ENCODE measurements at regions not wholly inside any gene's neighbourhood (a gene's known extent, or its start where the extent isn't known, plus 50 kb on each side); places are given as distances from the start of the nearest gene placed in this dataset.

DNA sequence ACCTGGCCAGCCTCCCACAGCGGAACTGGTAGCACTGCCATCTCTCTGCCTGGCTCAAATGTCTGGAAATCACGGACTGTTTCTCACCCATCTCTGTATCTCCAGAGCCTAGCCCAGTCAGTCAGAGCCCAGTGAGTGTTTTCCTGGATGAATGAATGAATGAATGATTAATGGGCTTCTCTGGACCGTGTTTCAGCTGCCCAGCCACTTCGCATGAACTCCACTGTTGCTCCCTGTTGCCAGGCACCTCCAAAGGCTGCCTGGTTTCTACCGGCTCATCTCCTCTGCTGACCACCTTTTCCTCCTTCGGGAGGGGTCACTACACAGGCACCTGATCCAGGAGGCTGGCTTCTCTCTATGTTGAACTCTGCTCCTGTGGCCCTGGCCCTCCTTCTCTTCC is 91.0 kb upstream of the SDK2 start:
- TF ChIP-seq U2AF2 (optimal IDR thresholded peaks at IDR 0.05; ENCODE audit: low read depth, low read length): no peak
- no peak for TF ChIP-seq ZFP36 (IDR thresholded peaks at IDR 0.05; ENCODE audit: low read depth, low read length, partially characterized antibody)
- no peak for TF ChIP-seq CHD1 (IDR thresholded peaks at IDR 0.05; ENCODE audit: low read length)
- no peak for TF ChIP-seq GABPA (tag; conservative IDR thresholded peaks at IDR 0.05; ENCODE audit: low read depth)
- no peak for TF ChIP-seq POLR2B (IDR thresholded peaks at IDR 0.05; ENCODE audit: low read depth, partially characterized antibody)
- no peak for TF ChIP-seq SP1 (CRISPR knock-in tag; IDR thresholded peaks at IDR 0.05)
- TF ChIP-seq, protein P1, sequence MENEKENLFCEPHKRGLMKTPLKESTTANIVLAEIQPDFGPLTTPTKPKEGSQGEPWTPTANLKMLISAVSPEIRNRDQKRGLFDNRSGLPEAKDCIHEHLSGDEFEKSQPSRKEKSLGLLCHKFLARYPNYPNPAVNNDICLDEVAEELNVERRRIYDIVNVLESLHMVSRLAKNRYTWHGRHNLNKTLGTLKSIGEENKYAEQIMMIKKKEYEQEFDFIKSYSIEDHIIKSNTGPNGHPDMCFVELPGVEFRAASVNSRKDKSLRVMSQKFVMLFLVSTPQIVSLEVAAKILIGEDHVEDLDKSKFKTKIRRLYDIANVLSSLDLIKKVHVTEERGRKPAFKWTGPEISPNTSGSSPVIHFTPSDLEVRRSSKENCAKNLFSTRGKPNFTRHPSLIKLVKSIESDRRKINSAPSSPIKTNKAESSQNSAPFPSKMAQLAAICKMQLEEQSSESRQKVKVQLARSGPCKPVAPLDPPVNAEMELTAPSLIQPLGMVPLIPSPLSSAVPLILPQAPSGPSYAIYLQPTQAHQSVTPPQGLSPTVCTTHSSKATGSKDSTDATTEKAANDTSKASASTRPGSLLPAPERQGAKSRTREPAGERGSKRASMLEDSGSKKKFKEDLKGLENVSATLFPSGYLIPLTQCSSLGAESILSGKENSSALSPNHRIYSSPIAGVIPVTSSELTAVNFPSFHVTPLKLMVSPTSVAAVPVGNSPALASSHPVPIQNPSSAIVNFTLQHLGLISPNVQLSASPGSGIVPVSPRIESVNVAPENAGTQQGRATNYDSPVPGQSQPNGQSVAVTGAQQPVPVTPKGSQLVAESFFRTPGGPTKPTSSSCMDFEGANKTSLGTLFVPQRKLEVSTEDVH (IDR thresholded peaks at IDR 0.05; ENCODE audit: low read depth, partially characterized antibody): no peak
- no peak for TF ChIP-seq POLR2AphosphoS5 (IDR thresholded peaks at IDR 0.05; ENCODE audit: control insufficient read depth, insufficient read depth, low read depth, low read length)
- TF ChIP-seq CHD4 (IDR thresholded peaks at IDR 0.05; ENCODE audit: insufficient read depth, insufficient replicate concordance, low read depth, low read length, poor library complexity, severe bottlenecking): no peak
- no peak for TF ChIP-seq SMAD1 (IDR thresholded peaks at IDR 0.05; ENCODE audit: low read depth, low read length, partially characterized antibody)
- TF ChIP-seq, protein P2, sequence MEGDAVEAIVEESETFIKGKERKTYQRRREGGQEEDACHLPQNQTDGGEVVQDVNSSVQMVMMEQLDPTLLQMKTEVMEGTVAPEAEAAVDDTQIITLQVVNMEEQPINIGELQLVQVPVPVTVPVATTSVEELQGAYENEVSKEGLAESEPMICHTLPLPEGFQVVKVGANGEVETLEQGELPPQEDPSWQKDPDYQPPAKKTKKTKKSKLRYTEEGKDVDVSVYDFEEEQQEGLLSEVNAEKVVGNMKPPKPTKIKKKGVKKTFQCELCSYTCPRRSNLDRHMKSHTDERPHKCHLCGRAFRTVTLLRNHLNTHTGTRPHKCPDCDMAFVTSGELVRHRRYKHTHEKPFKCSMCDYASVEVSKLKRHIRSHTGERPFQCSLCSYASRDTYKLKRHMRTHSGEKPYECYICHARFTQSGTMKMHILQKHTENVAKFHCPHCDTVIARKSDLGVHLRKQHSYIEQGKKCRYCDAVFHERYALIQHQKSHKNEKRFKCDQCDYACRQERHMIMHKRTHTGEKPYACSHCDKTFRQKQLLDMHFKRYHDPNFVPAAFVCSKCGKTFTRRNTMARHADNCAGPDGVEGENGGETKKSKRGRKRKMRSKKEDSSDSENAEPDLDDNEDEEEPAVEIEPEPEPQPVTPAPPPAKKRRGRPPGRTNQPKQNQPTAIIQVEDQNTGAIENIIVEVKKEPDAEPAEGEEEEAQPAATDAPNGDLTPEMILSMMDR (IDR thresholded peaks at IDR 0.05 in 2 of 3, conservative IDR thresholded peaks at IDR 0.05 in 1 of 3; ENCODE audit: insufficient read depth in 2 of 3, low read depth in 1 of 3, low read length in 3 of 3): no peak
